MM.1S (cell line): ENCODE measurements at regions not wholly inside any gene's neighbourhood (a gene's known extent, or its start where the extent isn't known, plus 50 kb on each side); places are given as distances from the start of the nearest gene placed in this dataset.

Experiments
- CTCF ChIP-seq: fragments of 300-600 bp; sonication (generic); IDR thresholded peaks from 2 replicates; pipeline ENCODE4 v1.5.1; 2016; ENCODE audit warnings: antibody characterized with exemption, low read length, mixed read lengths
- EZH2phosphoT487 ChIP-seq: fragments of 300-600 bp; sonication (generic); IDR thresholded peaks from 2 replicates; pipeline ENCODE4 v1.6.1; 2018; ENCODE audit warnings: antibody characterized with exemption, low read length

DNA sequence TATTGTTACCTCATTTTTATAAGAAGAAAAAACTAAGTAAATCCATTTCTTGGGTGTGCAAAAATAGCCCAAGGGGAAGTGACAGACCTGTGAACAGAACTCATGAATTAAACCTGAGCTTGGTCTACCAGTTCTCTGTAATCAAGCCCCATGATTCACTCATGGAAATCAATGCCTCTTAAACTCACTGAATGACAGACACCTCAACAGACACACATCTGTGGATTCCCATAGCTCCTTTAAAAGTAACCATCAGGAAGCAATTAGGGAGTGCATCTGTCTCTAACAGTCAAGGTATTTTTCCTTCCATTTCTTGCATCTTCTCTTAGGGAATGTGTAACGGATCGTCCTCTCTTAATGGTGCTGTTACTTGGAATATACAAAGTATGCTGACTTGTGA, 215.0 kb upstream of the EEA1 start:
- TF ChIP-seq CTCF, result no peak
- TF ChIP-seq EZH2phosphoT487, result no peak
